Sigmoid colon (tissue), 6 donors: ENCODE measurements at regions not wholly inside any gene's neighbourhood (a gene's known extent, or its start where the extent isn't known, plus 50 kb on each side); places are given as distances from the start of the nearest gene placed in this dataset.
A peak's percentile ranks its signal among the peaks of the same experiment; 100 is the strongest.

ENCODE experiments used
- DNase-seq: peaks from one replicate; pipeline ENCODE4 v3.0.0-alpha.2; 2019
- H3K27ac ChIP-seq, 4 donors: fragments of 200-600 bp; sonication (generic); one replicate each; pipeline ENCODE4 v1.5.1; 2016 to 2019; ENCODE audit warnings: mild to moderate bottlenecking in 1 of 4
- H3K27me3 ChIP-seq, 3 donors: fragments of 200-600 bp; sonication (generic); one replicate each; pipeline ENCODE4 v1.5.1; 2019; ENCODE audit warnings: mild to moderate bottlenecking in 1 of 3
- H3K36me3 ChIP-seq, 4 donors: fragments of 200-600 bp; sonication (generic); one replicate each; pipeline ENCODE4 v1.5.1; 2016 to 2019
- H3K4me1 ChIP-seq, 4 donors: fragments of 200-600 bp; sonication (generic); one replicate each; pipeline ENCODE4 v1.5.1; 2017 to 2019
- H3K4me3 ChIP-seq, 4 donors: fragments of 200-600 bp; sonication (generic); one replicate each; pipeline ENCODE4 v1.5.1; 2017 to 2019; ENCODE audit warnings: mild to moderate bottlenecking in 2 of 4, moderate library complexity in 1 of 4
- H3K9me3 ChIP-seq, 4 donors: fragments of 200-600 bp in 3 of 4; sonication (generic) in 3 of 4; one replicate each; pipeline versions ENCODE4 v1.5.1 to v1.6.1; 2013 to 2019
- EP300 ChIP-seq, 4 donors: sonication (generic); formaldehyde crosslinking; IDR thresholded peaks; one replicate each; pipeline ENCODE4 v1.6.1; 2017; ENCODE audit warnings: antibody characterized with exemption in 4 of 4
- POLR2A ChIP-seq, 2 donors: fragments of 450-650 bp; IDR thresholded peaks; one replicate each; pipeline ENCODE4 v1.6.1; 2016; ENCODE audit warnings: antibody characterized with exemption in 2 of 2, mild to moderate bottlenecking in 2 of 2, moderate library complexity in 2 of 2
- POLR2AphosphoS5 ChIP-seq, 4 donors: sonication (generic); formaldehyde crosslinking; IDR thresholded peaks; one replicate each; pipeline ENCODE4 v1.6.1; 2017; ENCODE audit warnings: antibody characterized with exemption in 4 of 4
- WGBS, 2 donors: extraction: QIAGEN DNeasy Blood & Tissue Kit; methylation state at CpG; one replicate each; pipeline ENCODE4 v1.1.7; 2013; 5-methylcytosine and 5-hydroxymethylcytosine counted together
- intact Hi-C: fragments of 100-400 bp; cut with DNase I; formaldehyde crosslinking; loops from one replicate; pipeline ENCODE4 v1.15.1; 2023
- TF ChIP-seq, protein P1 (sequence below), 4 experiments: fragments of 450-650 bp in 3 of 4; fragments of 200-600 bp in 1 of 4; IDR thresholded peaks; one replicate each; pipeline ENCODE4 v1.5.1; 2016 to 2019; ENCODE audit warnings: antibody characterized with exemption in 4 of 4, mild to moderate bottlenecking in 3 of 4, moderate library complexity in 2 of 4
- donor health status: healthy with polysubstance abuse.
- donor health status: healthy.

- Histone ChIP-seq H3K27ac (no peak overlapping the region), H3K4me1 (no peaks in the 10 kb centered on the region), H3K27me3 (no peaks in the 10 kb centered on the region), H3K36me3 (no peaks in the 10 kb centered on the region), H3K9me3 (no peaks in the 10 kb centered on the region), H3K4me3 (no peak overlapping the region)
- TF ChIP-seq, protein P1, sequence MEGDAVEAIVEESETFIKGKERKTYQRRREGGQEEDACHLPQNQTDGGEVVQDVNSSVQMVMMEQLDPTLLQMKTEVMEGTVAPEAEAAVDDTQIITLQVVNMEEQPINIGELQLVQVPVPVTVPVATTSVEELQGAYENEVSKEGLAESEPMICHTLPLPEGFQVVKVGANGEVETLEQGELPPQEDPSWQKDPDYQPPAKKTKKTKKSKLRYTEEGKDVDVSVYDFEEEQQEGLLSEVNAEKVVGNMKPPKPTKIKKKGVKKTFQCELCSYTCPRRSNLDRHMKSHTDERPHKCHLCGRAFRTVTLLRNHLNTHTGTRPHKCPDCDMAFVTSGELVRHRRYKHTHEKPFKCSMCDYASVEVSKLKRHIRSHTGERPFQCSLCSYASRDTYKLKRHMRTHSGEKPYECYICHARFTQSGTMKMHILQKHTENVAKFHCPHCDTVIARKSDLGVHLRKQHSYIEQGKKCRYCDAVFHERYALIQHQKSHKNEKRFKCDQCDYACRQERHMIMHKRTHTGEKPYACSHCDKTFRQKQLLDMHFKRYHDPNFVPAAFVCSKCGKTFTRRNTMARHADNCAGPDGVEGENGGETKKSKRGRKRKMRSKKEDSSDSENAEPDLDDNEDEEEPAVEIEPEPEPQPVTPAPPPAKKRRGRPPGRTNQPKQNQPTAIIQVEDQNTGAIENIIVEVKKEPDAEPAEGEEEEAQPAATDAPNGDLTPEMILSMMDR (IDR thresholded peaks at IDR 0.05), result no peak
- TF ChIP-seq EP300 (IDR thresholded peaks at IDR 0.05) (no peak), POLR2AphosphoS5 (IDR thresholded peaks at IDR 0.05) (no peak), POLR2A (IDR thresholded peaks at IDR 0.05) (no peak)
- 90 to 95% methylated on average over 4 of the region's 4 CpGs for WGBS, 2 donors
- DNase-seq, result no peak
- intact Hi-C loops, result no loop called here
Observed at GRCh38 chr21:28791595-28792282, 200.9 kb downstream of the LTN1 start.

DNA sequence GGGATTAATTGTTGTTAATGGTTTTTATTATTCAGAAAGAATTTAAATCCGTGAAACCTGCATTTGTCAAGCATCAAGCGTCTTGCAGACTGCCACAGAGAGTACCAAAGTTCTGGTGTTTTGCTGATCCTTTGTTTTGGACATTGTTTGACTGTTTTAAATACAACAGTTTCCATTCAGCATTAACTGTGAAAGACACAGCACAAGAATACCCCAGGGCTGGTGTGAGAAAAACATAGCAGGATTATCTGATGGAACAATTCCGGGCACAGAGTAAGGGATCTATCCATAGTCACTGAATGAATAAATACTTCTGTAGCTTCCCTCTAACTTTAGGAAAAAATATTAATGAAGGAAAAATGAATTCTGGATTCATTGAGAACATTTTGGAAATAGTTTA, 202.3 kb downstream of the LTN1 start:
- H3K36me3 ChIP-seq, result no peaks in the 10 kb centered on the region
- intact Hi-C loops, result no loop called here
- no peaks in the 10 kb centered on the region for H3K4me1 ChIP-seq
- no peak for DNase-seq
- peak overlapping the region in 1 of 4 donors; percentile 23 for H3K27ac ChIP-seq
- no peaks in the 10 kb centered on the region for H3K9me3 ChIP-seq
- H3K4me3 ChIP-seq, result no peak overlapping the region
- no peaks in the 10 kb centered on the region for H3K27me3 ChIP-seq
- TF ChIP-seq, protein P1 (IDR thresholded peaks at IDR 0.05), result no peak
- TF ChIP-seq EP300 (IDR thresholded peaks at IDR 0.05) (no peak), POLR2AphosphoS5 (IDR thresholded peaks at IDR 0.05) (no peak), POLR2A (IDR thresholded peaks at IDR 0.05) (no peak)
- WGBS, 2 donors, result 86 to 93% methylated on average over 3 of the region's 3 CpGs

- Histone ChIP-seq H3K4me1 (no peaks in the 10 kb centered on the region), H3K27me3 (no peaks in the 10 kb centered on the region), H3K27ac (no peak overlapping the region), H3K4me3 (no peak overlapping the region), H3K9me3 (no peaks in the 10 kb centered on the region), H3K36me3 (no peaks in the 10 kb centered on the region)
- WGBS, 2 donors, result 63 to 87% methylated on average over 3 of the region's 3 CpGs
- no peak for TF ChIP-seq POLR2A (IDR thresholded peaks at IDR 0.05)
- no peak for TF ChIP-seq POLR2AphosphoS5 (IDR thresholded peaks at IDR 0.05)
- TF ChIP-seq, protein P1 (IDR thresholded peaks at IDR 0.05), result no peak
- DNase-seq, result no peak
- intact Hi-C loops, result no loop called here
Observed at GRCh38 chr21:28789523-28789922, 203.2 kb downstream of the LTN1 start.

GRCh38 chr21:28788030-28788429, 204.6 kb downstream of the LTN1 start:
- Histone ChIP-seq H3K27ac (no peak overlapping the region), H3K4me3 (no peak overlapping the region), H3K4me1 (no peaks in the 10 kb centered on the region), H3K36me3 (no peaks in the 10 kb centered on the region), H3K9me3 (no peaks in the 10 kb centered on the region), H3K27me3 (no peaks in the 10 kb centered on the region)
- intact Hi-C loops, result no loop called here
- WGBS, 2 donors, result 87 to 97% methylated on average over 6 of the region's 6 CpGs
- DNase-seq, result no peak
- no peak for TF ChIP-seq POLR2AphosphoS5 (IDR thresholded peaks at IDR 0.05)
- no peak for TF ChIP-seq EP300 (IDR thresholded peaks at IDR 0.05)
- TF ChIP-seq, protein P1 (IDR thresholded peaks at IDR 0.05), result no peak

- 95 to 97% methylated on average over 32 of the region's 32 CpGs for WGBS, 2 donors
- Histone ChIP-seq H3K9me3 (no peaks in the 10 kb centered on the region), H3K4me3 (no peak overlapping the region), H3K27ac (no peak overlapping the region), H3K36me3 (no peaks in the 10 kb centered on the region), H3K27me3 (no peaks in the 10 kb centered on the region), H3K4me1 (no peaks in the 10 kb centered on the region)
- TF ChIP-seq, protein P1 (IDR thresholded peaks at IDR 0.05), result no peak
- TF ChIP-seq POLR2A (IDR thresholded peaks at IDR 0.05) (no peak), EP300 (IDR thresholded peaks at IDR 0.05) (no peak), POLR2AphosphoS5 (IDR thresholded peaks at IDR 0.05) (no peak)
- no peak for DNase-seq
- intact Hi-C loops, result no loop called here
Observed at GRCh38 chr21:28783641-28784185, 209.0 kb downstream of the LTN1 start.
